GM18868 (cell line): ENCODE measurements at regions not wholly inside any gene's neighbourhood (a gene's known extent, or its start where the extent isn't known, plus 50 kb on each side); places are given as distances from the start of the nearest gene placed in this dataset.
"Not testable (repeated sequence)": the region's sequence is repeated elsewhere in the genome, so short reads cannot be mapped to it uniquely, and the experiment has no call there.

Experiments used
- ATAC-seq: cut with Tn5 transposase; IDR thresholded peaks from one replicate; pipeline ENCODE4 v1.9.1; 2021; ENCODE audit warnings: mild to moderate bottlenecking, moderate library complexity; ENCODE audit not compliant: unreplicated experiment

- no peak for ATAC-seq
Observed at GRCh38 chr1:242743983-242744780, 219.7 kb upstream of the PLD5 start.

GRCh38 chr1:242738702-242739645 is 214.5 kb upstream of the PLD5 start:
- no peak for ATAC-seq

- ATAC-seq: no peak
Observed at GRCh38 chr1:242736611-242737010, 212.1 kb upstream of the PLD5 start.

GRCh38 chr1:242735323-242735722 is 210.8 kb upstream of the PLD5 start:
- ATAC-seq: no peak

GRCh38 chr1:242731446-242731845 is 206.9 kb upstream of the PLD5 start:
- ATAC-seq: no peak

- no peak for ATAC-seq
Observed at GRCh38 chr1:242728696-242729095, 204.2 kb upstream of the PLD5 start.

- ATAC-seq: no peak
Observed at GRCh38 chr1:242723044-242723716, 198.7 kb upstream of the PLD5 start.

- ATAC-seq: no peak
Observed at GRCh38 chr1:242718967-242719366, 194.5 kb upstream of the PLD5 start.

GRCh38 chr1:242712248-242712647 is 187.8 kb upstream of the PLD5 start:
- ATAC-seq: no peak

- ATAC-seq: no peak
Observed at GRCh38 chr1:242710847-242711246, 186.3 kb upstream of the PLD5 start.

GRCh38 chr1:242710286-242710685 is 185.8 kb upstream of the PLD5 start:
- no peak for ATAC-seq

GRCh38 chr1:242703467-242703866 is 179.0 kb upstream of the PLD5 start:
- no peak for ATAC-seq

GRCh38 chr1:242692988-242693387 is 168.5 kb upstream of the PLD5 start:
- no peak for ATAC-seq

GRCh38 chr1:242691610-242691945 is 167.1 kb upstream of the PLD5 start:
- ATAC-seq: no peak

- peak; percentile 53 for ATAC-seq
Observed at GRCh38 chr1:242690849-242691609, 166.5 kb upstream of the PLD5 start.

GRCh38 chr1:242689378-242689777 is 164.9 kb upstream of the PLD5 start:
- ATAC-seq: no peak

- ATAC-seq: no peak
Observed at GRCh38 chr1:242674951-242675645, 150.6 kb upstream of the PLD5 start.

GRCh38 chr1:242673652-242674051 is 149.2 kb upstream of the PLD5 start:
- no peak for ATAC-seq

- not testable (repeated sequence) for ATAC-seq
Observed at GRCh38 chr1:242673165-242673564, 148.7 kb upstream of the PLD5 start.

GRCh38 chr1:242670019-242670418 is 145.5 kb upstream of the PLD5 start:
- no peak for ATAC-seq
